ENCODE measurements at regions not wholly inside any gene's neighbourhood (a gene's known extent, or its start where the extent isn't known, plus 50 kb on each side); places are given as distances from the start of the nearest gene placed in this dataset.
A peak's percentile ranks its signal among the peaks of the same experiment; 100 is the strongest.
"Not testable (repeated sequence)": the region's sequence is repeated elsewhere in the genome, so short reads cannot be mapped to it uniquely, and the experiment has no call there.

- intact Hi-C loops (cut with DNase I); H3K36me3 ChIP-seq; DNase-seq (ENCODE audit: low spot score in 2 of 2); H3K4me1 ChIP-seq; H3K4me3 ChIP-seq; H3K27ac ChIP-seq; H3K27me3 ChIP-seq: not testable (repeated sequence)
- H3K9me3 ChIP-seq: peaks cover 6 to 16% of the 10 kb centered on the region in 2 donors
These were observed 102.9 kb upstream of the TPTE start for GRCh38 chr21:10418250-10419048.

DNA sequence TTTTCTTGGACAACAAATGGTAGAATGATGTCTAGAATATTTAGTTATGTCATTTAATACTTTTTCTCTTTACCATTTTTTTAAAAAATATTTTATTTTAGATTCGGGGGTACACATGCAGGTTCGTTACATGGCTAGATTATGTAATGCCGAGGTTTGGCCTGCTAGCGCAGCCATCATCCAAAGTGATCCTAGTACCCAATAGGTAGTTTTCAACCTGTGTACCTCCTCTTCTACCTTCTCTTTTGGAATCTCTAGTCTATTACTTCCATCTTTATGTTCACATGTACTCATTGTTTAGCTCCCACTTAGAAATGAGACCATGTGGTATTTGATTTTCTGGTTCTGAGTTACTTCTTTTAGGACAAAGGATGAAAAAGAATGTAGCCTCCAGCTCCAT is 100.2 kb upstream of the TPTE start:
- H3K36me3 ChIP-seq; H3K27me3 ChIP-seq; H3K4me1 ChIP-seq; DNase-seq (ENCODE audit: low spot score in 2 of 2); H3K27ac ChIP-seq; intact Hi-C loops (cut with DNase I); H3K4me3 ChIP-seq: not testable (repeated sequence)
- H3K9me3 ChIP-seq: peaks cover 0 to 12% of the 10 kb centered on the region in 2 donors

DNA sequence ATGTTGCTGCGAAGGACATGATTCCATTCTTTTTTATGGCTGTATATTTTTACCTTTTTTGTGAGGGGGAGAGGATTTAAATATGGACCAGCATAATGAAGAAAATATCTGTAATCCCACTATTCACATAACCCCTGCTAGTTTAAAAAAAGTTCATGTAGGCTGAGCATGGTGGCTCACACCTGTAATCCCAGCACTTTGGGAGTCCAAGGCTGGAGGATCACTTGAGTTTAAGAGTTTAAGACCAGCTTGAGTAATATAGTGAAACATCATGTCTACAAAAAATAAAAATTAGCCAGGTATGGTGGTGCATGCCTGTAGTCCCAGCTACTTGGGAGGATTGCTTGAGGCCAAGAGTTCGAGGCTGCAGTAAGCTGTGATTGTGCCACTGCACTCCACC is 99.8 kb upstream of the TPTE start:
- H3K4me1 ChIP-seq; H3K4me3 ChIP-seq; H3K27me3 ChIP-seq; DNase-seq (ENCODE audit: low spot score in 2 of 2); H3K36me3 ChIP-seq; H3K9me3 ChIP-seq; intact Hi-C loops (cut with DNase I); H3K27ac ChIP-seq: not testable (repeated sequence)

DNA sequence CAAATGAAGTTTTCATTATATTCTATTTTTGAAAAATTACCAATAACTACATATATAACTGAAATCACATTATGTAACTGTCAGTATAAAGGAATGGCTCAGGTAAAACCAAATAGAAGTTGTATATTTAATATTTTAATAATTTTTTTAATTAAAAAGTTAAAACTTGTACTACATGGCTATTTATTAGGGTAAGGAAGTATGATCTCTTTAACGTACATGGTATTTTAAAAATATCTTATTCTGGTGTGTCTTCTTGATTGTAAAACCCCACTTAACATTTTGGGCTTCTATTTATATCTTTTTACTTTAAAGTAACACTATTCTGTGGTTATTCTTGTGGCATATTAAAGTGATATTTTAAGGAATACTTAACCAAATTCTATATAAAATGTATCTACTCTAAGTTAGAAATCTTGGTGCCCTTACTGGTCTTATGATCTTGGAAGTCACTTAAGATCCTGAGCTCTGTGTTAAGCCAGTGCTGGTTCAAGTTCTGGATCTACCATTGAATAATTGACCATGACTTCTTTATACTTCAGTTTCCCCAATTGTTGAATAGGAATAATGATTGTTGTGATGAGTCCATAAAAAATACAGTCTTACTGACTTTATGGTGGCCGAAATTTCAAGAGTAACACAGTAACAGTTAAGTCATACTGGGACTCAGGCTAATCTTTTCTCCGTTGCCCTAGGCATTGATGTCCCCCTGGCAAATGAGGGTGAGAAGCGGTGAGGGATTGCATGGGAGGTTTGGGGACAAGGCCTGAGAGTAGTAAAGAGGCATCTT is 97.1 kb upstream of the TPTE start:
- H3K4me3 ChIP-seq; H3K27ac ChIP-seq; H3K36me3 ChIP-seq; H3K9me3 ChIP-seq; H3K27me3 ChIP-seq; H3K4me1 ChIP-seq; intact Hi-C loops (cut with DNase I): not testable (repeated sequence)
- peak in 1 of 2 donors; percentile 61 for DNase-seq (ENCODE audit: low spot score in 2 of 2)

DNA sequence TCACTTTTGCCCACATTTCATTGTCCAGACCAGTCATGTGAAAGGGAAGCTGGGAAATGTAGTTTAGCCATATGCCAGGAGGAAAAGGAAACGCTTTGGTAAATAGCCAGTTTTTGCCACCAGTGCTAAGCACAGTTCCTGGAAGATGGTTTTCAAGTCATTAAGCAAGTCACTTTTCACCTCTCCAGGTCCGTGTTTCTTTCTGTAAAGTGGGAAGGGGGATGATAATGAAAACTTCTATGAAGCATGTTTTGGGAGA is 96.6 kb upstream of the TPTE start:
- intact Hi-C loops (cut with DNase I); H3K27me3 ChIP-seq; H3K27ac ChIP-seq; DNase-seq (ENCODE audit: low spot score in 2 of 2); H3K4me3 ChIP-seq; H3K36me3 ChIP-seq; H3K9me3 ChIP-seq; H3K4me1 ChIP-seq: not testable (repeated sequence)

DNA sequence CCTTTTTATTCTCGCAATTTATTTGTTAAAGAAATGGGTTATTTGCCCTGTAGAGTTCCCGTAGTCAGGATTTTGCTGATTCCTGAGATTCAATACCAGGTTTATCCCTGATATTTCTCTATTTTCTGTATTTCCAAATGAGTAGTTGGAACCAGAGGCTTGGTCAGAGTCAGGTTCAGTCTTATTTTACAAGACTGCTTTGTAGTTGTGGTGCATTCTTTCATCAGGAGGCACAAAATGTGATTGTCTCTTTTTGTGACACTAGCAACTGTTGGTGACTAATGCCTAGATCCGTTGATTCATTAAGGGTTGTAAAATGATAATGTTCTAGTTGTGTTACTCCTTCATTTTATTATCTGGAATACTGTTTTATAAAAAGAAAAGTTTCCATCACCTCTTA is 95.5 kb upstream of the TPTE start:
- Histone ChIP-seq H3K36me3 (no peaks in the 10 kb centered on the region), H3K4me3 (no peak overlapping the region), H3K9me3 (peaks cover 0 to 7% of the 10 kb centered on the region in 2 donors), H3K27ac (no peak overlapping the region), H3K4me1 (no peaks in the 10 kb centered on the region), H3K27me3 (no peaks in the 10 kb centered on the region)
- DNase-seq (ENCODE audit: low spot score in 2 of 2): no peak
- TF ChIP-seq, protein P1, sequence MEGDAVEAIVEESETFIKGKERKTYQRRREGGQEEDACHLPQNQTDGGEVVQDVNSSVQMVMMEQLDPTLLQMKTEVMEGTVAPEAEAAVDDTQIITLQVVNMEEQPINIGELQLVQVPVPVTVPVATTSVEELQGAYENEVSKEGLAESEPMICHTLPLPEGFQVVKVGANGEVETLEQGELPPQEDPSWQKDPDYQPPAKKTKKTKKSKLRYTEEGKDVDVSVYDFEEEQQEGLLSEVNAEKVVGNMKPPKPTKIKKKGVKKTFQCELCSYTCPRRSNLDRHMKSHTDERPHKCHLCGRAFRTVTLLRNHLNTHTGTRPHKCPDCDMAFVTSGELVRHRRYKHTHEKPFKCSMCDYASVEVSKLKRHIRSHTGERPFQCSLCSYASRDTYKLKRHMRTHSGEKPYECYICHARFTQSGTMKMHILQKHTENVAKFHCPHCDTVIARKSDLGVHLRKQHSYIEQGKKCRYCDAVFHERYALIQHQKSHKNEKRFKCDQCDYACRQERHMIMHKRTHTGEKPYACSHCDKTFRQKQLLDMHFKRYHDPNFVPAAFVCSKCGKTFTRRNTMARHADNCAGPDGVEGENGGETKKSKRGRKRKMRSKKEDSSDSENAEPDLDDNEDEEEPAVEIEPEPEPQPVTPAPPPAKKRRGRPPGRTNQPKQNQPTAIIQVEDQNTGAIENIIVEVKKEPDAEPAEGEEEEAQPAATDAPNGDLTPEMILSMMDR (IDR thresholded peaks at IDR 0.05): no peak
- intact Hi-C loops (cut with DNase I): no loop called here

DNA sequence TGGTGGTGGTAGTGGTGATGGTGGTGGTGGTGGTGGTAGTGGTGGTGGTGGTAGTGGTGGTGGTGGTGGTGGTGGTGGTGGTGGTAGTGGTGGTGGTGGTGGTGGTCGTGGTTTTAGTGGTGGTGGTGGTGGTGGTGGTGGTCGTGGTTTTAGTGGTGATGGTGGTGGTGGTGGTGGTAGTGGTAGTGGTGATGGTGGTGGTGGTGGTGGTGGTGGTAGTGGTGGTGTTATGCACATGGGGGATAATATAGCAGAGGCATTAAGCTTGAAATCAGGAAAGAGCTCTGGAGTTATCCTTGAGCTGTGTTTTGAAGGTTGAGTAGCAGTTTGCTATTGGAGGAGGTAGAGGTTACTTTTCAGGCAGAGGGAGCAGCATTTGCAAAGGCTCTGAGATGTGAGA is 94.6 kb upstream of the TPTE start:
- intact Hi-C loops (cut with DNase I); H3K4me3 ChIP-seq; H3K27ac ChIP-seq; DNase-seq (ENCODE audit: low spot score in 2 of 2); H3K27me3 ChIP-seq; H3K4me1 ChIP-seq; H3K36me3 ChIP-seq: not testable (repeated sequence)
- H3K9me3 ChIP-seq: peaks cover 0 to 11% of the 10 kb centered on the region in 2 donors

- H3K4me3 ChIP-seq; intact Hi-C loops (cut with DNase I); H3K27ac ChIP-seq; DNase-seq (ENCODE audit: low spot score in 2 of 2); H3K27me3 ChIP-seq; H3K36me3 ChIP-seq; H3K4me1 ChIP-seq: not testable (repeated sequence)
- peaks cover 0 to 15% of the 10 kb centered on the region in 2 donors for H3K9me3 ChIP-seq
These were observed 94.1 kb upstream of the TPTE start for GRCh38 chr21:10427277-10427676.

- peaks cover 0 to 15% of the 10 kb centered on the region in 2 donors for H3K9me3 ChIP-seq
- H3K4me3 ChIP-seq; H3K27ac ChIP-seq; intact Hi-C loops (cut with DNase I); H3K27me3 ChIP-seq; H3K4me1 ChIP-seq; DNase-seq (ENCODE audit: low spot score in 2 of 2); H3K36me3 ChIP-seq: not testable (repeated sequence)
These were observed 92.3 kb upstream of the TPTE start for GRCh38 chr21:10428981-10429534.

Measured in ascending aorta (tissue), 2 donors.